ENCODE measurements at regions not wholly inside any gene's neighbourhood (a gene's known extent, or its start where the extent isn't known, plus 50 kb on each side); places are given as distances from the start of the nearest gene placed in this dataset.

- no peaks in the 10 kb centered on the region for H3F3A ChIP-seq (ENCODE audit: control insufficient read depth, insufficient read depth)
- H3K27me3 ChIP-seq (ENCODE audit: control insufficient read depth, low read length) = no peaks in the 10 kb centered on the region
- TF ChIP-seq CTCF (IDR thresholded peaks at IDR 0.05; ENCODE audit: low read depth, low read length, poor library complexity, severe bottlenecking) (no peak), EZH2phosphoT487 (IDR thresholded peaks at IDR 0.05; ENCODE audit: borderline replicate concordance, low read length) (no peak)
- no peaks in the 10 kb centered on the region for H3K9me3 ChIP-seq (ENCODE audit: control insufficient read depth, insufficient read depth, low read length)
- H3K4me2 ChIP-seq (ENCODE audit: low read length) = no peak overlapping the region
- H3K4me1 ChIP-seq (ENCODE audit: control insufficient read depth, low read length) = no peaks in the 10 kb centered on the region
- no peak overlapping the region for H3K4me3 ChIP-seq (ENCODE audit: low read length)
- no peaks in the 10 kb centered on the region for H4K20me1 ChIP-seq (ENCODE audit: control insufficient read depth, insufficient read depth, low read depth, low read length)
- H3K27ac ChIP-seq (ENCODE audit: low read depth, low read length) = no peak overlapping the region
- no peaks in the 10 kb centered on the region for H3K79me2 ChIP-seq (ENCODE audit: control insufficient read depth, low read length)
- no peaks in the 10 kb centered on the region for H3K36me3 ChIP-seq (ENCODE audit: control insufficient read depth, low read length)
- no peaks in the 10 kb centered on the region for H3K9me2 ChIP-seq (replicated peaks; ENCODE audit: control insufficient read depth, low read length)
These were observed 465.1 kb downstream of the PDHA2 start for GRCh38 chr4:96305030-96305429.

GRCh38 chr4:96312046-96312685 lies 472.3 kb downstream of the PDHA2 start:
- no peaks in the 10 kb centered on the region for H3K9me3 ChIP-seq (ENCODE audit: control insufficient read depth, insufficient read depth, low read length)
- TF ChIP-seq CTCF (IDR thresholded peaks at IDR 0.05; ENCODE audit: low read depth, low read length, poor library complexity, severe bottlenecking) (no peak), EZH2phosphoT487 (IDR thresholded peaks at IDR 0.05; ENCODE audit: borderline replicate concordance, low read length) (no peak)
- H3F3A ChIP-seq (ENCODE audit: control insufficient read depth, insufficient read depth) = no peaks in the 10 kb centered on the region
- no peak overlapping the region for H3K4me3 ChIP-seq (ENCODE audit: low read length)
- H3K27ac ChIP-seq (ENCODE audit: low read depth, low read length) = no peak overlapping the region
- H3K36me3 ChIP-seq (ENCODE audit: control insufficient read depth, low read length) = no peaks in the 10 kb centered on the region
- H3K79me2 ChIP-seq (ENCODE audit: control insufficient read depth, low read length) = no peaks in the 10 kb centered on the region
- H3K9me2 ChIP-seq (replicated peaks; ENCODE audit: control insufficient read depth, low read length) = no peaks in the 10 kb centered on the region
- H3K4me2 ChIP-seq (ENCODE audit: low read length) = no peak overlapping the region
- no peaks in the 10 kb centered on the region for H4K20me1 ChIP-seq (ENCODE audit: control insufficient read depth, insufficient read depth, low read depth, low read length)
- no peaks in the 10 kb centered on the region for H3K27me3 ChIP-seq (ENCODE audit: control insufficient read depth, low read length)
- no peaks in the 10 kb centered on the region for H3K4me1 ChIP-seq (ENCODE audit: control insufficient read depth, low read length)

- TF ChIP-seq CTCF (IDR thresholded peaks at IDR 0.05; ENCODE audit: low read depth, low read length, poor library complexity, severe bottlenecking) (no peak), EZH2phosphoT487 (IDR thresholded peaks at IDR 0.05; ENCODE audit: borderline replicate concordance, low read length) (no peak)
- H3K4me1 ChIP-seq (ENCODE audit: control insufficient read depth, low read length) = no peaks in the 10 kb centered on the region
- H3K4me3 ChIP-seq (ENCODE audit: low read length) = no peak overlapping the region
- no peaks in the 10 kb centered on the region for H3F3A ChIP-seq (ENCODE audit: control insufficient read depth, insufficient read depth)
- H3K79me2 ChIP-seq (ENCODE audit: control insufficient read depth, low read length) = no peaks in the 10 kb centered on the region
- no peaks in the 10 kb centered on the region for H3K27me3 ChIP-seq (ENCODE audit: control insufficient read depth, low read length)
- no peaks in the 10 kb centered on the region for H3K36me3 ChIP-seq (ENCODE audit: control insufficient read depth, low read length)
- no peaks in the 10 kb centered on the region for H3K9me2 ChIP-seq (replicated peaks; ENCODE audit: control insufficient read depth, low read length)
- no peaks in the 10 kb centered on the region for H4K20me1 ChIP-seq (ENCODE audit: control insufficient read depth, insufficient read depth, low read depth, low read length)
- no peaks in the 10 kb centered on the region for H3K9me3 ChIP-seq (ENCODE audit: control insufficient read depth, insufficient read depth, low read length)
- H3K4me2 ChIP-seq (ENCODE audit: low read length) = no peak overlapping the region
- no peak overlapping the region for H3K27ac ChIP-seq (ENCODE audit: low read depth, low read length)
These were observed 475.9 kb downstream of the PDHA2 start for GRCh38 chr4:96315815-96316214.

Data from DOHH2 (cell line).